ENCODE measurements at regions not wholly inside any gene's neighbourhood (a gene's known extent, or its start where the extent isn't known, plus 50 kb on each side); places are given as distances from the start of the nearest gene placed in this dataset.

GRCh38 chr2:125526093-125526492 is 1129.9 kb upstream of the GYPC start:
- 66 to 70% methylated on average over 5 of the region's 5 CpGs for WGBS, 2 donors (ENCODE audit: low coverage in 1 of 2)

GRCh38 chr2:125535089-125535488 is 1120.9 kb upstream of the GYPC start:
- Histone ChIP-seq H3K4me1 (no peaks in the 10 kb centered on the region), H3K9me3 (no peaks in the 10 kb centered on the region), H3K36me3 (no peaks in the 10 kb centered on the region), H3K27me3 (no peaks in the 10 kb centered on the region), H3K27ac (no peak overlapping the region), H3K4me3 (no peak overlapping the region)
- no peak for TF ChIP-seq EP300 (IDR thresholded peaks at IDR 0.05)
- no peak for TF ChIP-seq POLR2A (IDR thresholded peaks at IDR 0.05)
- no peak for TF ChIP-seq POLR2AphosphoS5 (IDR thresholded peaks at IDR 0.05)
- no peak for TF ChIP-seq CTCF (IDR thresholded peaks at IDR 0.05)
- WGBS, 2 donors (ENCODE audit: low coverage in 1 of 2): 53 to 100% methylated on average over 1 of the region's 1 CpG
- ATAC-seq: no peak

More at GRCh38 chr2:125526093-125526492, 1129.9 kb upstream of the GYPC start:
- Histone ChIP-seq H3K27ac (no peak overlapping the region), H3K27me3 (no peaks in the 10 kb centered on the region), H3K4me1 (no peaks in the 10 kb centered on the region), H3K4me3 (no peak overlapping the region), H3K9me3 (no peaks in the 10 kb centered on the region), H3K36me3 (no peaks in the 10 kb centered on the region)
- no peak for ATAC-seq
- TF ChIP-seq EP300 (IDR thresholded peaks at IDR 0.05) (no peak), CTCF (IDR thresholded peaks at IDR 0.05) (no peak), POLR2A (IDR thresholded peaks at IDR 0.05) (no peak)

- 33 to 38% methylated on average over 1 of the region's 1 CpG for WGBS, 2 donors (ENCODE audit: low coverage in 1 of 2)
- ATAC-seq: no peak
Measured at GRCh38 chr2:125543968-125544514, 1111.9 kb upstream of the GYPC start.

GRCh38 chr2:125553768-125554167 is 1102.2 kb upstream of the GYPC start:
- Histone ChIP-seq H3K4me3 (no peak overlapping the region), H3K36me3 (no peaks in the 10 kb centered on the region), H3K4me1 (no peaks in the 10 kb centered on the region), H3K27ac (no peak overlapping the region), H3K27me3 (no peaks in the 10 kb centered on the region), H3K9me3 (no peaks in the 10 kb centered on the region)
- ATAC-seq: no peak
- 83 to 85% methylated on average over 1 of the region's 1 CpG for WGBS, 2 donors (ENCODE audit: low coverage in 1 of 2)
- TF ChIP-seq POLR2AphosphoS5 (IDR thresholded peaks at IDR 0.05) (no peak), POLR2A (IDR thresholded peaks at IDR 0.05) (no peak), CTCF (IDR thresholded peaks at IDR 0.05) (no peak), EP300 (IDR thresholded peaks at IDR 0.05) (no peak)

More at GRCh38 chr2:125543968-125544514, 1111.9 kb upstream of the GYPC start:
- no peak overlapping the region for H3K4me3 ChIP-seq
- H3K9me3 ChIP-seq: no peaks in the 10 kb centered on the region
- no peaks in the 10 kb centered on the region for H3K4me1 ChIP-seq
- no peaks in the 10 kb centered on the region for H3K27me3 ChIP-seq
- no peak overlapping the region for H3K27ac ChIP-seq
- TF ChIP-seq EP300 (IDR thresholded peaks at IDR 0.05) (no peak), POLR2AphosphoS5 (IDR thresholded peaks at IDR 0.05) (no peak), CTCF (IDR thresholded peaks at IDR 0.05) (no peak), POLR2A (IDR thresholded peaks at IDR 0.05) (no peak)
- no peaks in the 10 kb centered on the region for H3K36me3 ChIP-seq

- H3K27ac ChIP-seq: no peak overlapping the region
- H3K4me1 ChIP-seq: no peaks in the 10 kb centered on the region
- TF ChIP-seq POLR2AphosphoS5 (IDR thresholded peaks at IDR 0.05): no peak
- TF ChIP-seq POLR2A (IDR thresholded peaks at IDR 0.05): no peak
- TF ChIP-seq CTCF (IDR thresholded peaks at IDR 0.05): no peak
- TF ChIP-seq EP300 (IDR thresholded peaks at IDR 0.05): no peak
- no peak overlapping the region for H3K4me3 ChIP-seq
- WGBS, 2 donors (ENCODE audit: low coverage in 1 of 2): 33 to 50% methylated on average over 2 of the region's 2 CpGs
- no peaks in the 10 kb centered on the region for H3K27me3 ChIP-seq
- ATAC-seq: no peak
- no peaks in the 10 kb centered on the region for H3K9me3 ChIP-seq
- no peaks in the 10 kb centered on the region for H3K36me3 ChIP-seq
Measured at GRCh38 chr2:125554956-125555355, 1101.0 kb upstream of the GYPC start.
